LNCAP (cell line): ENCODE measurements at regions not wholly inside any gene's neighbourhood (a gene's known extent, or its start where the extent isn't known, plus 50 kb on each side); places are given as distances from the start of the nearest gene placed in this dataset.

Experiments
- CTCF ChIP-seq: fragments of 450-650 bp; IDR thresholded peaks from 2 replicates; pipeline ENCODE4 v1.5.1; 2017; ENCODE audit warnings: mild to moderate bottlenecking

GRCh38 chr5:92652756-92653155 is 928.3 kb downstream of the NR2F1-AS1 start:
- no peak for TF ChIP-seq CTCF

GRCh38 chr5:92644266-92644886 is 936.6 kb downstream of the NR2F1-AS1 start:
- no peak for TF ChIP-seq CTCF

- TF ChIP-seq CTCF: no peak
These were observed 939.7 kb downstream of the NR2F1-AS1 start for GRCh38 chr5:92641031-92641962.

- TF ChIP-seq CTCF: no peak
These were observed 940.7 kb downstream of the NR2F1-AS1 start for GRCh38 chr5:92640340-92640739.

GRCh38 chr5:92637960-92638359 is 943.1 kb downstream of the NR2F1-AS1 start:
- TF ChIP-seq CTCF: no peak

GRCh38 chr5:92637247-92637646 is 943.8 kb downstream of the NR2F1-AS1 start:
- TF ChIP-seq CTCF: no peak

GRCh38 chr5:92635001-92635461 is 946.0 kb downstream of the NR2F1-AS1 start:
- no peak for TF ChIP-seq CTCF
